ENCODE measurements at regions not wholly inside any gene's neighbourhood (a gene's known extent, or its start where the extent isn't known, plus 50 kb on each side); places are given as distances from the start of the nearest gene placed in this dataset.

GRCh38 chr3:24726423-24726822 is 231.8 kb upstream of the THRB start:
- Mint-ChIP-seq H3K27ac (no peak overlapping the region), H3K36me3 (ENCODE audit: low read depth) (no peaks in the 10 kb centered on the region), H3K27me3 (no peaks in the 10 kb centered on the region), H3K4me1 (ENCODE audit: low read depth) (no peaks in the 10 kb centered on the region), H3K4me3 (no peak overlapping the region), H3K9me3 (no peaks in the 10 kb centered on the region)
- intact Hi-C loops (cut with micrococcal nuclease) = no loop called here
- TF ChIP-seq CTCF (IDR thresholded peaks at IDR 0.05) = no peak
- ChIA-PET POLR2A (no interaction called here), CTCF (interaction anchor here (1.4 kb wide), 1 partner anchor 14 kb away, joined by 3 read pairs; no protein-coding TSS in a partner anchor)
- no peak for ATAC-seq
- DNase-seq = no peak

GRCh38 chr3:24730173-24730572 is 235.5 kb upstream of the THRB start:
- H3K27me3 Mint-ChIP-seq = no peaks in the 10 kb centered on the region
- ATAC-seq = no peak
- intact Hi-C loops (cut with micrococcal nuclease) = no loop called here
- no peak overlapping the region for H3K4me3 Mint-ChIP-seq
- no peak for DNase-seq
- POLR2A ChIA-PET = no interaction called here
- no peaks in the 10 kb centered on the region for H3K4me1 Mint-ChIP-seq (ENCODE audit: low read depth)
- no peaks in the 10 kb centered on the region for H3K36me3 Mint-ChIP-seq (ENCODE audit: low read depth)
- H3K27ac Mint-ChIP-seq = no peak overlapping the region
- no peak for TF ChIP-seq CTCF (IDR thresholded peaks at IDR 0.05)
- CTCF ChIA-PET = no interaction called here
- H3K9me3 Mint-ChIP-seq = no peaks in the 10 kb centered on the region

- Mint-ChIP-seq H3K36me3 (ENCODE audit: low read depth) (no peaks in the 10 kb centered on the region), H3K9me3 (no peaks in the 10 kb centered on the region), H3K4me3 (no peak overlapping the region), H3K27me3 (no peaks in the 10 kb centered on the region), H3K4me1 (ENCODE audit: low read depth) (no peaks in the 10 kb centered on the region), H3K27ac (no peak overlapping the region)
- no peak for TF ChIP-seq CTCF (IDR thresholded peaks at IDR 0.05)
- no peak for DNase-seq
- no peak for ATAC-seq
- ChIA-PET POLR2A (no interaction called here), CTCF (no interaction called here)
- intact Hi-C loops (cut with micrococcal nuclease) = no loop called here
Observed at GRCh38 chr3:24734019-24734418, 239.4 kb upstream of the THRB start.

- no peaks in the 10 kb centered on the region for H3K4me1 Mint-ChIP-seq (ENCODE audit: low read depth)
- no peaks in the 10 kb centered on the region for H3K9me3 Mint-ChIP-seq
- no peak overlapping the region for H3K4me3 Mint-ChIP-seq
- ATAC-seq (no peak), DNase-seq (no peak)
- ChIA-PET CTCF (no interaction called here), POLR2A (no interaction called here)
- no peak overlapping the region for H3K27ac Mint-ChIP-seq
- no peaks in the 10 kb centered on the region for H3K27me3 Mint-ChIP-seq
- no peaks in the 10 kb centered on the region for H3K36me3 Mint-ChIP-seq (ENCODE audit: low read depth)
- no peak for TF ChIP-seq CTCF (IDR thresholded peaks at IDR 0.05)
- intact Hi-C loops (cut with micrococcal nuclease) = no loop called here
Observed at GRCh38 chr3:24736701-24737100, 242.1 kb upstream of the THRB start.

GRCh38 chr3:24740326-24740725 is 245.7 kb upstream of the THRB start:
- DNase-seq = no peak
- no peak overlapping the region for H3K27ac Mint-ChIP-seq
- no peaks in the 10 kb centered on the region for H3K36me3 Mint-ChIP-seq (ENCODE audit: low read depth)
- intact Hi-C loops (cut with micrococcal nuclease) = no loop called here
- H3K9me3 Mint-ChIP-seq = peaks cover 2% of the 10 kb centered on the region
- no peak overlapping the region for H3K4me3 Mint-ChIP-seq
- no peak for TF ChIP-seq CTCF (IDR thresholded peaks at IDR 0.05)
- POLR2A ChIA-PET = no interaction called here
- H3K27me3 Mint-ChIP-seq = no peaks in the 10 kb centered on the region
- ATAC-seq = no peak
- CTCF ChIA-PET = no interaction called here
- no peaks in the 10 kb centered on the region for H3K4me1 Mint-ChIP-seq (ENCODE audit: low read depth)

Data from activated CD8-positive, alpha-beta T cell treated with anti-CD3 and anti-CD28 coated beads for 36 hours (primary cell).